ENCODE measurements at regions not wholly inside any gene's neighbourhood (a gene's known extent, or its start where the extent isn't known, plus 50 kb on each side); places are given as distances from the start of the nearest gene placed in this dataset.

GRCh38 chr7:57385668-57386067 is 64.3 kb upstream of the ZNF716 start:
- TF ChIP-seq CTCF (IDR thresholded peaks at IDR 0.05) (no peak), REST (IDR thresholded peaks at IDR 0.05; ENCODE audit: insufficient read depth in 1 of 2, low read depth in 2 of 2, low read length in 1 of 2) (no peak), POLR2AphosphoS5 (IDR thresholded peaks at IDR 0.05; ENCODE audit: low read depth, low read length) (no peak)
